Activated naive CD4-positive, alpha-beta T cell treated with anti-CD3 and anti-CD28 coated beads, Interleukin-2, amount 10 ng/mL, durations not matched to agents 7 days and 5 days (primary cell): ENCODE measurements at regions not wholly inside any gene's neighbourhood (a gene's known extent, or its start where the extent isn't known, plus 50 kb on each side); places are given as distances from the start of the nearest gene placed in this dataset.

Experiments used
- CTCF ChIA-PET: fragments of 350-600 bp; sonication (Branson Sonifier 250); formaldehyde crosslinking; loops from one replicate; lab custom pipeline; 2021; ENCODE audit warnings: antibody characterized with exemption; lab: Charles Lee
- DNase-seq: peaks from one replicate; pipeline ENCODE4 v3.0.0-alpha.2; 2020
- H3K27ac Mint-ChIP-seq: one replicate; pipeline ENCODE4 v1.8.0; 2021; ENCODE audit warnings: mild to moderate bottlenecking, moderate library complexity, mixed read lengths
- H3K27me3 Mint-ChIP-seq: one replicate; pipeline ENCODE4 v1.8.0; 2021; ENCODE audit warnings: mild to moderate bottlenecking, mixed read lengths
- H3K36me3 Mint-ChIP-seq: one replicate; pipeline ENCODE4 v1.8.0; 2021; ENCODE audit warnings: mixed read lengths
- H3K4me1 Mint-ChIP-seq: one replicate; pipeline ENCODE4 v1.8.0; 2021; ENCODE audit warnings: mixed read lengths
- H3K4me3 Mint-ChIP-seq: one replicate; pipeline ENCODE4 v1.8.0; 2021; ENCODE audit warnings: mild to moderate bottlenecking, moderate library complexity, mixed read lengths
- H3K9me3 Mint-ChIP-seq: one replicate; pipeline ENCODE4 v1.8.0; 2021; ENCODE audit warnings: mixed read lengths

GRCh38 chr4:111631215-111631999, 513.8 kb upstream of the FAM241A start:
- Mint-ChIP-seq H3K9me3 (peaks cover 2% of the 10 kb centered on the region), H3K36me3 (no peaks in the 10 kb centered on the region), H3K27ac (no peak overlapping the region), H3K4me3 (no peak overlapping the region), H3K27me3 (no peaks in the 10 kb centered on the region), H3K4me1 (no peaks in the 10 kb centered on the region)
- DNase-seq = no peak
- CTCF ChIA-PET = no interaction called here

- Mint-ChIP-seq H3K27ac (no peak overlapping the region), H3K27me3 (no peaks in the 10 kb centered on the region), H3K4me1 (no peaks in the 10 kb centered on the region), H3K36me3 (no peaks in the 10 kb centered on the region), H3K4me3 (no peak overlapping the region), H3K9me3 (no peaks in the 10 kb centered on the region)
- CTCF ChIA-PET = interaction anchor here (0.9 kb wide), 1 partner anchor 8 kb away, joined by 5 read pairs; no protein-coding TSS in a partner anchor
- DNase-seq = no peak
Observed at GRCh38 chr4:111632641-111633151, 512.6 kb upstream of the FAM241A start.

GRCh38 chr4:111633663-111634266, 511.5 kb upstream of the FAM241A start:
- H3K4me3 Mint-ChIP-seq = no peak overlapping the region
- no peak for DNase-seq
- H3K27ac Mint-ChIP-seq = no peak overlapping the region
- H3K36me3 Mint-ChIP-seq = no peaks in the 10 kb centered on the region
- CTCF ChIA-PET = no interaction called here
- H3K4me1 Mint-ChIP-seq = no peaks in the 10 kb centered on the region
- no peaks in the 10 kb centered on the region for H3K9me3 Mint-ChIP-seq
- H3K27me3 Mint-ChIP-seq = no peaks in the 10 kb centered on the region

GRCh38 chr4:111635646-111636045, 509.6 kb upstream of the FAM241A start:
- CTCF ChIA-PET = no interaction called here
- no peak for DNase-seq
- Mint-ChIP-seq H3K27ac (no peak overlapping the region), H3K9me3 (no peaks in the 10 kb centered on the region), H3K4me1 (no peaks in the 10 kb centered on the region), H3K4me3 (no peak overlapping the region), H3K27me3 (no peaks in the 10 kb centered on the region), H3K36me3 (no peaks in the 10 kb centered on the region)

GRCh38 chr4:111636961-111637585, 508.2 kb upstream of the FAM241A start:
- Mint-ChIP-seq H3K4me3 (no peak overlapping the region), H3K27ac (no peak overlapping the region), H3K27me3 (no peaks in the 10 kb centered on the region), H3K4me1 (no peaks in the 10 kb centered on the region), H3K9me3 (no peaks in the 10 kb centered on the region), H3K36me3 (no peaks in the 10 kb centered on the region)
- DNase-seq = no peak
- CTCF ChIA-PET = no interaction called here

- Mint-ChIP-seq H3K9me3 (no peaks in the 10 kb centered on the region), H3K27ac (no peak overlapping the region), H3K4me1 (no peaks in the 10 kb centered on the region), H3K4me3 (no peak overlapping the region), H3K36me3 (no peaks in the 10 kb centered on the region), H3K27me3 (no peaks in the 10 kb centered on the region)
- CTCF ChIA-PET = no interaction called here
- no peak for DNase-seq
Observed at GRCh38 chr4:111639120-111639690, 506.0 kb upstream of the FAM241A start.

GRCh38 chr4:111639876-111640275, 505.4 kb upstream of the FAM241A start:
- Mint-ChIP-seq H3K9me3 (no peaks in the 10 kb centered on the region), H3K4me1 (no peaks in the 10 kb centered on the region), H3K27ac (no peak overlapping the region), H3K27me3 (no peaks in the 10 kb centered on the region), H3K36me3 (no peaks in the 10 kb centered on the region), H3K4me3 (no peak overlapping the region)
- no peak for DNase-seq
- CTCF ChIA-PET = no interaction called here

- no peaks in the 10 kb centered on the region for H3K27me3 Mint-ChIP-seq
- H3K9me3 Mint-ChIP-seq = no peaks in the 10 kb centered on the region
- no peaks in the 10 kb centered on the region for H3K36me3 Mint-ChIP-seq
- DNase-seq = peak; percentile 45
- CTCF ChIA-PET = interaction anchor here (0.6 to 1.4 kb wide), 5 partner anchors 15 to 418 kb away, joined by 3 read pairs; no protein-coding TSS in a partner anchor
- H3K27ac Mint-ChIP-seq = no peak overlapping the region
- no peaks in the 10 kb centered on the region for H3K4me1 Mint-ChIP-seq
- H3K4me3 Mint-ChIP-seq = no peak overlapping the region
Observed at GRCh38 chr4:111641813-111642579, 503.3 kb upstream of the FAM241A start.

- H3K4me3 Mint-ChIP-seq = no peak overlapping the region
- CTCF ChIA-PET = no interaction called here
Observed at GRCh38 chr4:111648056-111648455, 497.2 kb upstream of the FAM241A start.

GRCh38 chr4:111649308-111649707, 495.9 kb upstream of the FAM241A start:
- CTCF ChIA-PET = no interaction called here
- Mint-ChIP-seq H3K9me3 (no peaks in the 10 kb centered on the region), H3K4me3 (no peak overlapping the region), H3K4me1 (no peaks in the 10 kb centered on the region), H3K27ac (no peak overlapping the region), H3K36me3 (no peaks in the 10 kb centered on the region), H3K27me3 (no peaks in the 10 kb centered on the region)
- DNase-seq = no peak

More at GRCh38 chr4:111648056-111648455, 497.2 kb upstream of the FAM241A start:
- Mint-ChIP-seq H3K9me3 (no peaks in the 10 kb centered on the region), H3K36me3 (no peaks in the 10 kb centered on the region), H3K4me1 (no peaks in the 10 kb centered on the region), H3K27me3 (no peaks in the 10 kb centered on the region), H3K27ac (no peak overlapping the region)
- DNase-seq = no peak

- Mint-ChIP-seq H3K27ac (no peak overlapping the region), H3K36me3 (no peaks in the 10 kb centered on the region), H3K27me3 (no peaks in the 10 kb centered on the region), H3K4me3 (no peak overlapping the region), H3K9me3 (no peaks in the 10 kb centered on the region), H3K4me1 (no peaks in the 10 kb centered on the region)
- DNase-seq = no peak
- CTCF ChIA-PET = no interaction called here
Observed at GRCh38 chr4:111650146-111650545, 495.1 kb upstream of the FAM241A start.

GRCh38 chr4:111650674-111651086, 494.6 kb upstream of the FAM241A start:
- no peak overlapping the region for H3K4me3 Mint-ChIP-seq
- H3K27ac Mint-ChIP-seq = no peak overlapping the region
- H3K36me3 Mint-ChIP-seq = no peaks in the 10 kb centered on the region
- H3K27me3 Mint-ChIP-seq = no peaks in the 10 kb centered on the region
- DNase-seq = no peak
- no peaks in the 10 kb centered on the region for H3K4me1 Mint-ChIP-seq
- CTCF ChIA-PET = no interaction called here
- H3K9me3 Mint-ChIP-seq = no peaks in the 10 kb centered on the region

GRCh38 chr4:111652236-111652635, 493.0 kb upstream of the FAM241A start:
- no peaks in the 10 kb centered on the region for H3K27me3 Mint-ChIP-seq
- no peak overlapping the region for H3K4me3 Mint-ChIP-seq
- no peaks in the 10 kb centered on the region for H3K36me3 Mint-ChIP-seq
- DNase-seq = no peak
- H3K9me3 Mint-ChIP-seq = no peaks in the 10 kb centered on the region
- H3K27ac Mint-ChIP-seq = no peak overlapping the region
- no peaks in the 10 kb centered on the region for H3K4me1 Mint-ChIP-seq
- CTCF ChIA-PET = no interaction called here

GRCh38 chr4:111652986-111653385, 492.3 kb upstream of the FAM241A start:
- no peak for DNase-seq
- Mint-ChIP-seq H3K36me3 (no peaks in the 10 kb centered on the region), H3K27ac (no peak overlapping the region), H3K27me3 (no peaks in the 10 kb centered on the region), H3K4me1 (no peaks in the 10 kb centered on the region), H3K9me3 (no peaks in the 10 kb centered on the region), H3K4me3 (no peak overlapping the region)
- CTCF ChIA-PET = no interaction called here
